HCT116 (cell line): ENCODE measurements at regions not wholly inside any gene's neighbourhood (a gene's known extent, or its start where the extent isn't known, plus 50 kb on each side); places are given as distances from the start of the nearest gene placed in this dataset.

ENCODE experiments used
- ATAC-seq: fragments of 200-7000 bp; cut with Tn5 transposase; 2 replicates; pipeline ENCODE4 v1.9.1; 2020; ENCODE audit warnings: mild to moderate bottlenecking, moderate library complexity
- BruUV-seq: library from RNA; stranded (reverse); fragments of 400-500 nt; replicated peaks from 2 replicates; lab custom pipeline; 2021; lab: Mats Ljungman, UMichigan
- CTCF ChIA-PET: fragments of 300-600 bp; sonication (Branson Sonifier 250); formaldehyde crosslinking; loops from one replicate; lab custom pipeline; 2021; ENCODE audit warnings: antibody characterized with exemption; lab: Charles Lee
- POLR2A ChIA-PET: fragments of 300-600, 350-600 bp; sonication (Branson Sonifier 250); formaldehyde crosslinking; loops from one replicate; lab custom pipeline; 2021; ENCODE audit warnings: antibody characterized with exemption; lab: Charles Lee
- RAD21 ChIA-PET, 2 experiments: fragments of 300-600 bp; sonication (Branson Sonifier 250); formaldehyde crosslinking; loops; one replicate each; lab custom pipeline; 2023; ENCODE audit warnings: low total read pairs in 2 of 2; ENCODE audit not compliant: uncharacterized antibody in 2 of 2, unreplicated experiment in 2 of 2, low non-redundant PET in 1 of 2; lab: Charles Lee
- DNase-seq: peaks from one replicate; pipeline ENCODE4 v3.0.0-alpha.2; 2010; ENCODE audit warnings: low read depth, low spot score
- H2AFZ ChIP-seq: fragments of 200-600 bp; shearing (Covaris generic), sonication (generic); 2 replicates; pipeline ENCODE4 v1.6.1; 2017; ENCODE audit warnings: low read depth, mixed run types, mixed read lengths, antibody characterized with exemption, low read length; ENCODE audit not compliant: poor library complexity, severe bottlenecking
- H3K27ac ChIP-seq: 2 replicates; pipeline ENCODE4 v1.5.1; 2012; ENCODE audit warnings: low read depth, low read length
- H3K27me3 ChIP-seq: fragments of 200-600 bp; sonication (generic); 2 replicates; pipeline ENCODE4 v1.6.1; 2016; ENCODE audit warnings: mixed run types, low read length, mixed read lengths; ENCODE audit not compliant: insufficient read depth
- H3K36me3 ChIP-seq, 2 experiments: fragments of 200-500 bp in 1 of 2; fragments of 200-600 bp in 1 of 2; sonication (Bioruptor generic) in 1 of 2; sonication (generic) in 1 of 2; 2 replicates each; pipeline versions ENCODE4 v1.5.1 to v1.6.1; 2014 to 2016; ENCODE audit warnings: low read length in 2 of 2, inconsistent platforms in 1 of 2, mixed read lengths in 1 of 2, mixed run types in 1 of 2; ENCODE audit not compliant: insufficient read depth in 2 of 2, control insufficient read depth in 1 of 2
- H3K4me1 ChIP-seq, 2 experiments: fragments of 200-600 bp in 1 of 2; sonication (generic) in 1 of 2; 2 replicates each; pipeline versions ENCODE4 v1.5.1 to v1.6.1; 2012 to 2017; ENCODE audit warnings: low read length in 2 of 2, inconsistent platforms in 1 of 2, mild to moderate bottlenecking in 1 of 2, mixed read lengths in 1 of 2, mixed run types in 1 of 2, moderate library complexity in 1 of 2; ENCODE audit not compliant: insufficient read depth in 2 of 2, control insufficient read depth in 1 of 2
- H3K4me2 ChIP-seq: fragments of 200-600 bp; sonication (generic); 2 replicates; pipeline ENCODE4 v1.6.1; 2017; ENCODE audit warnings: mixed run types, low read length, mixed read lengths
- H3K4me3 ChIP-seq, 2 experiments: fragments of 200-600 bp in 1 of 2; sonication (generic) in 1 of 2; replicated peaks in 1 of 2; 2 replicates each; pipeline ENCODE4 v1.5.1; 2011 to 2016; ENCODE audit warnings: low read length in 2 of 2, control low read depth in 1 of 2, low read depth in 1 of 2, mild to moderate bottlenecking in 1 of 2, mixed read lengths in 1 of 2, mixed run types in 1 of 2
- H3K79me2 ChIP-seq: fragments of 200-600 bp; sonication (generic); 2 replicates; pipeline ENCODE4 v1.6.1; 2017; ENCODE audit warnings: mild to moderate bottlenecking, mixed run types, low read length, moderate library complexity, mixed read lengths; ENCODE audit not compliant: insufficient read depth
- H3K9ac ChIP-seq: fragments of 200-600 bp; sonication (generic); 2 replicates; pipeline ENCODE4 v1.6.1; 2016; ENCODE audit warnings: low read length, mixed read lengths
- H3K9me2 ChIP-seq: fragments of 200-600 bp; sonication (generic), shearing (Covaris generic); 2 replicates; pipeline ENCODE4 v1.6.1; 2017; ENCODE audit warnings: mixed run types, mild to moderate bottlenecking, moderate library complexity; ENCODE audit not compliant: insufficient read depth
- H3K9me3 ChIP-seq, 2 experiments: fragments of 200-500 bp in 1 of 2; fragments of 200-600 bp in 1 of 2; sonication (Bioruptor generic) in 1 of 2; sonication (generic) in 1 of 2; 2 replicates each; pipeline ENCODE4 v1.6.1; 2014 to 2017; ENCODE audit warnings: low read length in 2 of 2, mixed read lengths in 2 of 2, inconsistent platforms in 1 of 2, low read depth in 1 of 2, mild to moderate bottlenecking in 1 of 2, mixed run types in 1 of 2, moderate library complexity in 1 of 2; ENCODE audit not compliant: control insufficient read depth in 1 of 2, insufficient read depth in 1 of 2
- H4K20me1 ChIP-seq: fragments of 200-600 bp; sonication (generic), shearing (Covaris generic); 2 replicates; pipeline ENCODE4 v1.6.1; 2017; ENCODE audit warnings: mixed run types, mild to moderate bottlenecking, moderate library complexity; ENCODE audit not compliant: insufficient read depth
- ATF3 ChIP-seq: IDR thresholded peaks from 2 replicates; pipeline ENCODE4 v1.6.1; 2012
- EZH2 ChIP-seq: fragments of 200-600 bp; sonication (generic); IDR thresholded peaks from 2 replicates; pipeline ENCODE4 v1.6.1; 2017; ENCODE audit warnings: antibody characterized with exemption, mixed run types
- EZH2phosphoT487 ChIP-seq: fragments of 200-600 bp; IDR thresholded peaks from 2 replicates; pipeline ENCODE4 v1.6.1; 2018; ENCODE audit warnings: antibody characterized with exemption, borderline replicate concordance
- JUND ChIP-seq: IDR thresholded peaks from 2 replicates; pipeline ENCODE4 v1.6.1; 2012
- POLR2A ChIP-seq: IDR thresholded peaks from 2 replicates; pipeline ENCODE4 v1.7.0; 2011; ENCODE audit warnings: borderline replicate concordance; ENCODE audit not compliant: insufficient read depth, insufficient read length; ENCODE audit errors: extremely low read depth
- POLR2AphosphoS5 ChIP-seq: IDR thresholded peaks from 2 replicates; pipeline ENCODE4 v1.6.1; 2011; ENCODE audit warnings: mild to moderate bottlenecking, low read depth, low read length, moderate library complexity
- RAD21 ChIP-seq: IDR thresholded peaks from 2 replicates; pipeline ENCODE4 v1.6.1; 2012; ENCODE audit warnings: low read depth, mild to moderate bottlenecking
- REST ChIP-seq: IDR thresholded peaks from 2 replicates; pipeline ENCODE4 v1.6.1; 2012; ENCODE audit warnings: low read depth
- SIN3A ChIP-seq: IDR thresholded peaks from 2 replicates; pipeline ENCODE4 v1.6.1; 2012; ENCODE audit warnings: low read depth
- SP1 ChIP-seq: IDR thresholded peaks from 2 replicates; pipeline ENCODE4 v1.6.1; 2012; ENCODE audit warnings: low read depth
- SRF ChIP-seq: IDR thresholded peaks from 2 replicates; pipeline ENCODE4 v1.6.1; 2012; ENCODE audit warnings: low read depth
- TCF7L2 ChIP-seq: IDR thresholded peaks from 2 replicates; pipeline ENCODE4 v1.7.0; 2011; ENCODE audit warnings: borderline replicate concordance, inconsistent platforms; ENCODE audit not compliant: insufficient read depth, insufficient read length; ENCODE audit errors: extremely low read depth
- ZFX ChIP-seq: fragments of 450-650 bp; IDR thresholded peaks from 2 replicates; pipeline ENCODE4 v1.6.1; 2017
- ZNF274 ChIP-seq: fragments of 200-500 bp; sonication (Bioruptor generic); IDR thresholded peaks from 2 replicates; pipeline ENCODE4 v1.6.1; 2014; ENCODE audit warnings: mild to moderate bottlenecking, low read depth, low read length, inconsistent platforms
- intact Hi-C: fragments of 100-400 bp; cut with micrococcal nuclease; formaldehyde crosslinking; loops from 2 replicates; pipeline ENCODE4 v1.10.0; 2022
- TF ChIP-seq, protein P1 (sequence below): IDR thresholded peaks from 2 replicates; pipeline ENCODE4 v1.6.1; 2011; ENCODE audit warnings: mild to moderate bottlenecking, low read length, moderate library complexity; ENCODE audit not compliant: insufficient replicate concordance; ENCODE audit errors: extremely low read depth
- TF ChIP-seq, protein P2 (sequence below), 3 experiments: fragments of 200-600 bp in 1 of 3; sonication (generic) in 1 of 3; IDR thresholded peaks in 2 of 3; conservative IDR thresholded peaks in 1 of 3; 2 replicates each; pipeline ENCODE4 v1.5.1; 2012 to 2017; ENCODE audit warnings: low read depth in 2 of 3, low read length in 2 of 3, antibody characterized with exemption in 1 of 3, borderline replicate concordance in 1 of 3, control low read depth in 1 of 3, mild to moderate bottlenecking in 1 of 3, mixed read lengths in 1 of 3, mixed run types in 1 of 3, moderate library complexity in 1 of 3; ENCODE audit not compliant: insufficient read depth in 1 of 3

- TF ChIP-seq REST (no peak), RAD21 (no peak), SIN3A (no peak)
- TF ChIP-seq, protein P1, sequence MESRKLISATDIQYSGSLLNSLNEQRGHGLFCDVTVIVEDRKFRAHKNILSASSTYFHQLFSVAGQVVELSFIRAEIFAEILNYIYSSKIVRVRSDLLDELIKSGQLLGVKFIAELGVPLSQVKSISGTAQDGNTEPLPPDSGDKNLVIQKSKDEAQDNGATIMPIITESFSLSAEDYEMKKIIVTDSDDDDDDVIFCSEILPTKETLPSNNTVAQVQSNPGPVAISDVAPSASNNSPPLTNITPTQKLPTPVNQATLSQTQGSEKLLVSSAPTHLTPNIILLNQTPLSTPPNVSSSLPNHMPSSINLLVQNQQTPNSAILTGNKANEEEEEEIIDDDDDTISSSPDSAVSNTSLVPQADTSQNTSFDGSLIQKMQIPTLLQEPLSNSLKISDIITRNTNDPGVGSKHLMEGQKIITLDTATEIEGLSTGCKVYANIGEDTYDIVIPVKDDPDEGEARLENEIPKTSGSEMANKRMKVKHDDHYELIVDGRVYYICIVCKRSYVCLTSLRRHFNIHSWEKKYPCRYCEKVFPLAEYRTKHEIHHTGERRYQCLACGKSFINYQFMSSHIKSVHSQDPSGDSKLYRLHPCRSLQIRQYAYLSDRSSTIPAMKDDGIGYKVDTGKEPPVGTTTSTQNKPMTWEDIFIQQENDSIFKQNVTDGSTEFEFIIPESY, result no peak
Measured at GRCh38 chr13:39269411-39269810, 231.2 kb downstream of the NHLRC3 start (continued).

DNA sequence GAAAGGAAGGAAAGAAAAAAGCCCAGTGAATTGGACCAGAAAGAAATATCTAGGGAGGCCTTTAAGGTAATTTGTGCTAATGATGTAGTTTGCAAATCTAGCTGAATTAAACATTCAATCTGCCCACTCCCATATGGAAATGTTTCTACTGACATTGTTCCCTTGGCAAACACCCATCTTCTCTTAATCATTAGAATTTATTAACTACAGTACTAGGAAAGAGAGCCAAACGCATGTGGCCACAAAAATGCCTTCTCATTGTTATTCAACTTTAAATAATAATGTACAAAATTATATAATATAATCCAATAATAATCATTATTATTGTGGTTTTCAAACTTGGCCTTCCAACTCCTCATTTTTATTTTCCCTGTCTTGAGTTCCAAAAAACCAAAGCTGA is 234.7 kb downstream of the NHLRC3 start:
- Histone ChIP-seq H3K36me3 (no peaks in the 10 kb centered on the region), H4K20me1 (no peaks in the 10 kb centered on the region), H3K4me1 (no peaks in the 10 kb centered on the region), H3K9ac (no peak overlapping the region), H3K4me3 (no peak overlapping the region), H3K27ac (no peak overlapping the region), H3K4me2 (no peak overlapping the region), H3K79me2 (no peaks in the 10 kb centered on the region), H2AFZ (no peak overlapping the region), H3K9me2 (no peaks in the 10 kb centered on the region), H3K9me3 (no peaks in the 10 kb centered on the region), H3K27me3 (peaks cover 28% of the 10 kb centered on the region)
- POLR2A ChIA-PET, result no interaction called here
- CTCF ChIA-PET, result interaction anchor here (1.2 kb wide), 1 partner anchor 343 kb away, joined by 5 read pairs; no protein-coding TSS in a partner anchor
- no peak for ATAC-seq
- intact Hi-C loops, result no loop called here
- BruUV-seq, result no TSS peak
- RAD21 ChIA-PET, result no interaction called here
- no peak for DNase-seq
- no peak for TF ChIP-seq SIN3A
- TF ChIP-seq EZH2, result no peak
- TF ChIP-seq SP1, result no peak
- TF ChIP-seq POLR2AphosphoS5, result no peak
- no peak for TF ChIP-seq TCF7L2
- no peak for TF ChIP-seq ATF3
- no peak for TF ChIP-seq JUND
- TF ChIP-seq SRF, result no peak
- TF ChIP-seq, protein P2, sequence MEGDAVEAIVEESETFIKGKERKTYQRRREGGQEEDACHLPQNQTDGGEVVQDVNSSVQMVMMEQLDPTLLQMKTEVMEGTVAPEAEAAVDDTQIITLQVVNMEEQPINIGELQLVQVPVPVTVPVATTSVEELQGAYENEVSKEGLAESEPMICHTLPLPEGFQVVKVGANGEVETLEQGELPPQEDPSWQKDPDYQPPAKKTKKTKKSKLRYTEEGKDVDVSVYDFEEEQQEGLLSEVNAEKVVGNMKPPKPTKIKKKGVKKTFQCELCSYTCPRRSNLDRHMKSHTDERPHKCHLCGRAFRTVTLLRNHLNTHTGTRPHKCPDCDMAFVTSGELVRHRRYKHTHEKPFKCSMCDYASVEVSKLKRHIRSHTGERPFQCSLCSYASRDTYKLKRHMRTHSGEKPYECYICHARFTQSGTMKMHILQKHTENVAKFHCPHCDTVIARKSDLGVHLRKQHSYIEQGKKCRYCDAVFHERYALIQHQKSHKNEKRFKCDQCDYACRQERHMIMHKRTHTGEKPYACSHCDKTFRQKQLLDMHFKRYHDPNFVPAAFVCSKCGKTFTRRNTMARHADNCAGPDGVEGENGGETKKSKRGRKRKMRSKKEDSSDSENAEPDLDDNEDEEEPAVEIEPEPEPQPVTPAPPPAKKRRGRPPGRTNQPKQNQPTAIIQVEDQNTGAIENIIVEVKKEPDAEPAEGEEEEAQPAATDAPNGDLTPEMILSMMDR (IDR thresholded peaks at IDR 0.05 in 2 of 3, conservative IDR thresholded peaks at IDR 0.05 in 1 of 3; ENCODE audit: borderline replicate concordance in 1 of 3, insufficient read depth in 1 of 3, low read depth in 2 of 3, low read length in 2 of 3), result no peak
- TF ChIP-seq EZH2phosphoT487, result no peak
- TF ChIP-seq RAD21, result no peak
- TF ChIP-seq POLR2A, result no peak
- TF ChIP-seq ZNF274, result no peak
- TF ChIP-seq ZFX, result no peak
